ENCODE measurements at regions not wholly inside any gene's neighbourhood (a gene's known extent, or its start where the extent isn't known, plus 50 kb on each side); places are given as distances from the start of the nearest gene placed in this dataset.

GRCh38 chr3:64993781-64994180, 306.0 kb upstream of the ADAMTS9 start:
- peak; percentile 32 for DNase-seq

- peak; percentile 45 for DNase-seq
These were observed 304.9 kb upstream of the ADAMTS9 start for GRCh38 chr3:64992530-64993285.

- DNase-seq: no peak
These were observed 300.4 kb upstream of the ADAMTS9 start for GRCh38 chr3:64988188-64988587.

- DNase-seq: no peak
These were observed 299.9 kb upstream of the ADAMTS9 start for GRCh38 chr3:64987726-64988125.

GRCh38 chr3:64985072-64985471, 297.3 kb upstream of the ADAMTS9 start:
- DNase-seq: no peak

- DNase-seq: peak; percentile 24
These were observed 296.0 kb upstream of the ADAMTS9 start for GRCh38 chr3:64983583-64984359.

GRCh38 chr3:64977308-64978100, 289.7 kb upstream of the ADAMTS9 start:
- DNase-seq: no peak

GRCh38 chr3:64976456-64976855, 288.7 kb upstream of the ADAMTS9 start:
- DNase-seq: no peak

- peak; percentile 61 for DNase-seq
These were observed 287.3 kb upstream of the ADAMTS9 start for GRCh38 chr3:64975147-64975546.

- no peak for DNase-seq
These were observed 286.6 kb upstream of the ADAMTS9 start for GRCh38 chr3:64974401-64974800.

GRCh38 chr3:64972793-64973192, 285.0 kb upstream of the ADAMTS9 start:
- peak; percentile 31 for DNase-seq

GRCh38 chr3:64971602-64972001, 283.8 kb upstream of the ADAMTS9 start:
- DNase-seq: no peak

GRCh38 chr3:64970634-64971033, 282.8 kb upstream of the ADAMTS9 start:
- no peak for DNase-seq

GRCh38 chr3:64961301-64961700, 273.5 kb upstream of the ADAMTS9 start:
- no peak for DNase-seq

- DNase-seq: peak; percentile 84
These were observed 270.5 kb upstream of the ADAMTS9 start for GRCh38 chr3:64958199-64958843.

- DNase-seq: peak; percentile 78
These were observed 269.8 kb upstream of the ADAMTS9 start for GRCh38 chr3:64957408-64958198.

- peak; percentile 85 for DNase-seq
These were observed 269.0 kb upstream of the ADAMTS9 start for GRCh38 chr3:64956711-64957325.

- DNase-seq: peak; percentile 81
These were observed 267.3 kb upstream of the ADAMTS9 start for GRCh38 chr3:64954995-64955636.

GRCh38 chr3:64945171-64945729, 257.4 kb upstream of the ADAMTS9 start:
- DNase-seq: peak; percentile 84

- no peak for DNase-seq
These were observed 256.1 kb upstream of the ADAMTS9 start for GRCh38 chr3:64943866-64944265.
